Limb (tissue), 2 donors: ENCODE measurements at regions not wholly inside any gene's neighbourhood (a gene's known extent, or its start where the extent isn't known, plus 50 kb on each side); places are given as distances from the start of the nearest gene placed in this dataset.
"Not testable (repeated sequence)": the region's sequence is repeated elsewhere in the genome, so short reads cannot be mapped to it uniquely, and the experiment has no call there.

Experiments
- DNase-seq, 2 donors: peaks; one replicate each; pipeline ENCODE4 v3.0.0-alpha.2; 2016; ENCODE audit errors: extremely low spot score in 2 of 2

GRCh38 chr14:105734241-105734640 is 207.9 kb downstream of the TMEM121 start:
- not testable (repeated sequence) for DNase-seq

- not testable (repeated sequence) for DNase-seq
These were observed 209.9 kb downstream of the TMEM121 start for GRCh38 chr14:105736331-105736730.

GRCh38 chr14:105737504-105738246 is 211.3 kb downstream of the TMEM121 start:
- no peak for DNase-seq

GRCh38 chr14:105738638-105739037 is 212.3 kb downstream of the TMEM121 start:
- DNase-seq, result no peak

GRCh38 chr14:105739331-105740102 is 213.1 kb downstream of the TMEM121 start:
- no peak for DNase-seq

GRCh38 chr14:105740272-105740671 is 213.9 kb downstream of the TMEM121 start:
- not testable (repeated sequence) for DNase-seq

- DNase-seq, result not testable (repeated sequence)
These were observed 214.6 kb downstream of the TMEM121 start for GRCh38 chr14:105740961-105741360.

- not testable (repeated sequence) for DNase-seq
These were observed 215.5 kb downstream of the TMEM121 start for GRCh38 chr14:105741707-105742530.

- no peak for DNase-seq
These were observed 216.1 kb downstream of the TMEM121 start for GRCh38 chr14:105742531-105742848.

GRCh38 chr14:105742904-105743701 is 216.7 kb downstream of the TMEM121 start:
- DNase-seq, result not testable (repeated sequence)

- not testable (repeated sequence) for DNase-seq
These were observed 217.9 kb downstream of the TMEM121 start for GRCh38 chr14:105744213-105744787.

- DNase-seq, result no peak
These were observed 219.2 kb downstream of the TMEM121 start for GRCh38 chr14:105745433-105746123.

GRCh38 chr14:105746124-105746514 is 219.7 kb downstream of the TMEM121 start:
- no peak for DNase-seq

GRCh38 chr14:105746800-105747502 is 220.6 kb downstream of the TMEM121 start:
- not testable (repeated sequence) for DNase-seq

- not testable (repeated sequence) for DNase-seq
These were observed 221.3 kb downstream of the TMEM121 start for GRCh38 chr14:105747503-105748203.

- no peak for DNase-seq
These were observed 221.8 kb downstream of the TMEM121 start for GRCh38 chr14:105748204-105748578.

GRCh38 chr14:105748710-105749109 is 222.3 kb downstream of the TMEM121 start:
- DNase-seq, result not testable (repeated sequence)

- DNase-seq, result not testable (repeated sequence)
These were observed 223.6 kb downstream of the TMEM121 start for GRCh38 chr14:105749870-105750541.
